B cell (primary cell): ENCODE measurements at regions not wholly inside any gene's neighbourhood (a gene's known extent, or its start where the extent isn't known, plus 50 kb on each side); places are given as distances from the start of the nearest gene placed in this dataset.
"Not testable (repeated sequence)": the region's sequence is repeated elsewhere in the genome, so short reads cannot be mapped to it uniquely, and the experiment has no call there.

Experiments
- ATAC-seq: fragments of 200-7000 bp; cut with Tn5 transposase; one replicate; pipeline ENCODE4 v1.10.0; 2021; ENCODE audit warnings: low read depth, mild to moderate bottlenecking, moderate number of reproducible peaks, moderate library complexity
- CTCF ChIA-PET: fragments of 350-600 bp; sonication (Branson Sonifier 250); formaldehyde crosslinking; loops from one replicate; lab custom pipeline; 2021; ENCODE audit warnings: antibody characterized with exemption, inconsistent platforms; lab: Charles Lee
- POLR2A ChIA-PET: fragments of 350-600 bp; sonication (Branson Sonifier 250); formaldehyde crosslinking; loops from one replicate; lab custom pipeline; 2021; ENCODE audit warnings: antibody characterized with exemption; lab: Charles Lee
- DNase-seq: peaks from one replicate; pipeline ENCODE4 v3.0.0; 2013
- H2AFZ ChIP-seq: 2 replicates; pipeline ENCODE4 v1.6.1; 2012; ENCODE audit warnings: mild to moderate bottlenecking, low read depth, low read length; ENCODE audit not compliant: insufficient read depth, poor library complexity, severe bottlenecking
- H3K27ac ChIP-seq, 2 donors: 1 replicate in 1 of 2; 2 replicates in 1 of 2; pipeline ENCODE4 v1.5.1; 2012 to 2013; ENCODE audit warnings: low read length in 2 of 2, mild to moderate bottlenecking in 2 of 2, moderate library complexity in 1 of 2
- H3K27me3 ChIP-seq, 4 experiments: fragments of 200-600 bp in 1 of 4; sonication (generic) in 1 of 4; replicated peaks in 1 of 4; 1 replicate in 2 of 4; 2 replicates in 2 of 4; pipeline versions ENCODE4 v1.6.1 to v1.7.0; 2013 to 2016; ENCODE audit warnings: low read length in 3 of 4, mild to moderate bottlenecking in 2 of 4, mixed read lengths in 1 of 4, moderate library complexity in 1 of 4; ENCODE audit not compliant: insufficient read depth in 4 of 4, control insufficient read depth in 3 of 4; ENCODE audit errors: control extremely low read depth in 1 of 4
- H3K36me3 ChIP-seq, 2 experiments: replicated peaks in 1 of 2; 1 replicate in 1 of 2; 2 replicates in 1 of 2; pipeline versions ENCODE4 v1.6.1 to v1.7.1; 2013; ENCODE audit warnings: low read length in 1 of 2; ENCODE audit not compliant: insufficient read depth in 2 of 2, control insufficient read depth in 1 of 2; ENCODE audit errors: control extremely low read depth in 1 of 2, extremely low read depth in 1 of 2
- H3K4me1 ChIP-seq, 2 donors: fragments of 200-600 bp in 1 of 2; sonication (generic) in 1 of 2; 1 replicate in 1 of 2; 2 replicates in 1 of 2; pipeline versions ENCODE4 v1.5.1 to v1.6.1; 2013 to 2017; ENCODE audit warnings: low read length in 2 of 2; ENCODE audit not compliant: control insufficient read depth in 2 of 2, insufficient read depth in 2 of 2
- H3K4me2 ChIP-seq: replicated peaks from 2 replicates; pipeline ENCODE3; 2012; ENCODE audit warnings: mild to moderate bottlenecking, low read depth, low read length; ENCODE audit not compliant: poor library complexity, severe bottlenecking
- H3K4me3 ChIP-seq, 5 experiments: fragments of 200-600 bp in 1 of 5; sonication (generic) in 1 of 5; 1 replicate in 3 of 5; 2 replicates in 2 of 5; pipeline versions ENCODE4 v1.5.1 to v1.7.0; 2011 to 2016; ENCODE audit warnings: low read length in 4 of 5, mild to moderate bottlenecking in 4 of 5, low read depth in 2 of 5, control low read depth in 1 of 5, moderate library complexity in 1 of 5; ENCODE audit not compliant: insufficient read depth in 1 of 5; ENCODE audit errors: control extremely low read depth in 1 of 5, extremely low read depth in 1 of 5
- H3K79me2 ChIP-seq: fragments of 200-600 bp; sonication (generic); one replicate; pipeline ENCODE4 v1.6.0; 2016; ENCODE audit warnings: low read length; ENCODE audit not compliant: control insufficient read depth, insufficient read depth
- H3K9ac ChIP-seq: fragments of 200-600 bp; sonication (generic); 2 replicates; pipeline ENCODE4 v1.6.1; 2017; ENCODE audit warnings: mild to moderate bottlenecking, low read length, moderate library complexity
- H3K9me3 ChIP-seq, 3 donors: one replicate each; pipeline versions ENCODE4 v1.6.1 to v1.7.1; 2013; ENCODE audit warnings: low read length in 2 of 3; ENCODE audit not compliant: control insufficient read depth in 2 of 3, insufficient read depth in 1 of 3; ENCODE audit errors: control extremely low read depth in 1 of 3
- H4K20me1 ChIP-seq: 2 replicates; pipeline ENCODE4 v1.6.0; 2012; ENCODE audit warnings: mild to moderate bottlenecking, low read length; ENCODE audit not compliant: insufficient read depth, control insufficient read depth, poor library complexity, severe bottlenecking
- H3K27ac Mint-ChIP-seq: one replicate; pipeline ENCODE4 v1.8.0; 2021; ENCODE audit warnings: mixed read lengths
- H3K27me3 Mint-ChIP-seq: one replicate; pipeline ENCODE4 v1.8.0; 2021; ENCODE audit warnings: mixed read lengths
- H3K4me1 Mint-ChIP-seq: one replicate; pipeline ENCODE4 v1.8.0; 2021; ENCODE audit warnings: mixed read lengths
- H3K4me3 Mint-ChIP-seq: one replicate; pipeline ENCODE4 v1.8.0; 2021; ENCODE audit warnings: mixed read lengths
- H3K9me3 Mint-ChIP-seq: one replicate; pipeline ENCODE4 v1.8.0; 2022; ENCODE audit warnings: mixed read lengths; ENCODE audit not compliant: insufficient read depth
- WGBS: methylation state at CpG from one replicate; pipeline ENCODE4 v1.1.5; 2013; ENCODE audit warnings: missing lambda C conversion rate; ENCODE audit not compliant: insufficient coverage; 5-methylcytosine and 5-hydroxymethylcytosine counted together
- intact Hi-C: fragments of 100-400 bp; cut with micrococcal nuclease; formaldehyde crosslinking; loops from one replicate; pipeline ENCODE4 v1.10.0; 2022

DNA sequence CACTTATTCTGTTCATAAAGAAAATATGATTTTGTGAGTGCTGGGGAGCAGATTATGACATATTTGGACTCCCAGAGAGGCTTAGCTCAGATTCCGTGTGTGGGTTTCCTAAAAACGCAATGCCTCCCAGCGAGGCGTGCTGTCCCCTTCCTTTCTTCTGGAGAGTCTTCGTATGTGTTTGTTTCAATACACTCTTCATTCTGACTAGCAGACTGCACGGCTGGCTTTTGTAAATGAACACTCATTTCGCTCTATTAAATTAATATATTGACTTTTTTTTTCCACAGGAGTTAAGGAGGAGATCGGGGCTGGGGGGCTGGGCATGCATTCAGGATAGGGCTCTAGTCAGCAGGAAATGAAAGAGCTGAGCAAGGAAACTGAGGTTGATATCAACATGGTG lies 102.3 kb downstream of the KBTBD2 start:
- H3K4me2 ChIP-seq, H3K9me3 Mint-ChIP-seq, H3K27me3 ChIP-seq, H3K9me3 ChIP-seq, H3K4me1 ChIP-seq, H3K9ac ChIP-seq, H3K27ac ChIP-seq, H4K20me1 ChIP-seq, H3K4me3 Mint-ChIP-seq, DNase-seq, H3K4me1 Mint-ChIP-seq, H3K79me2 ChIP-seq, H3K36me3 ChIP-seq, H3K4me3 ChIP-seq, intact Hi-C loops, ATAC-seq, H3K27ac Mint-ChIP-seq, H3K27me3 Mint-ChIP-seq, POLR2A ChIA-PET, H2AFZ ChIP-seq: not testable (repeated sequence)
- WGBS: 100% methylated on average over 5 of the region's 8 CpGs
- CTCF ChIA-PET: interaction anchor here (0.8 kb wide), 1 partner anchor 789 kb away, joined by 3 read pairs; no protein-coding TSS in a partner anchor

DNA sequence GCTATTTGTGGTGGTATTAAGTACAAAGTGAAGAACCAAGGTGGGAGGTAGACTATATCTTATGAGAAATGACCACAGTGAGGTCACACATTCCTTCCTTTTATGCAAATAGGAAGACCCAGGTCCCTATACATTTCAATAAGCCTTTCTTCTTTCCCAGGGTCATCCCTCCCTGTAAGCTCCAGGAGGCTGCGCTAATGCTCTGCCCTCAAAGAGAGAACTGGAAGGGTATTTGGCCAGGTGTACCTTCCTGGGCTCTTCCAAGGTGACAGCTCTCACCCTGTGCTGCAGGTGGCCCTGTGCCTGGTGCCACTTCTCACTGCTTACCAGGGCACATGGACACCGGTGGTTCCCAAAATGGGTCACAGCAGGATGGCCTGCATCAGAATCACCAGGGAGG lies 103.4 kb downstream of the KBTBD2 start:
- WGBS: 71% methylated on average over 1 of the region's 2 CpGs
- H3K4me1 Mint-ChIP-seq, H3K27me3 ChIP-seq, H3K4me3 Mint-ChIP-seq, POLR2A ChIA-PET, H3K4me2 ChIP-seq, intact Hi-C loops, H3K27ac Mint-ChIP-seq, CTCF ChIA-PET, H4K20me1 ChIP-seq, H2AFZ ChIP-seq, H3K9me3 ChIP-seq, H3K9ac ChIP-seq, H3K27me3 Mint-ChIP-seq, ATAC-seq, H3K27ac ChIP-seq, DNase-seq, H3K4me3 ChIP-seq, H3K36me3 ChIP-seq, H3K79me2 ChIP-seq, H3K9me3 Mint-ChIP-seq, H3K4me1 ChIP-seq: not testable (repeated sequence)

DNA sequence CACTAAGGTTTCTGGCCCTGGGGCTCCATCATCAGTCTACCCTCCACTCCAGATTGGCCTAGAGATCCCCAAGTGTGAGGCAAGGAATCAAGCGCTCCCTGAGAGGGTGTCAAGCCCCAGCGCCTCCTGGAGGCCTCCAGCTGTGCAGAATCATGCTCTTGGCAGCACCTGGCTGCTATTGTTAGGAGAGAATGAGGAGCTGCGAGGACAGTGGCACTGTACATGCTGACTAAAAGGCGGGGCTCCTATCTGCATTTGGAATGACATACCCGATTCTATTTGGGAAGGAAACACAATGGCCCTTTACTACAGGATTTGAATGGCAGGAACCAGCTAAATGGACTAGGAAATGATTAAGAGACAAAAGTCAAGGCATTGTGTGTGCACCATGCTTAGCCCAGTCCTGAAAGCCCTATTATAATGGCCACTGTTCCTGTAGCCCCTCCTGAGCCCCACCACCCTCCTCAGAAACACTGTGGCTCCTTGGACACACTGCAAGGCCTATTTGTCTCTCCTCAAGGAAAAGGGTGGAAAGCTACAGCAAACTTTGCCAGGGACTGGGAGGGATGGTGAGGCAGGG lies 106.1 kb downstream of the KBTBD2 start:
- H3K4me1 Mint-ChIP-seq, H3K4me2 ChIP-seq, CTCF ChIA-PET, H2AFZ ChIP-seq, H3K4me3 ChIP-seq, H3K4me3 Mint-ChIP-seq, H3K27me3 Mint-ChIP-seq, H3K9ac ChIP-seq, H3K9me3 Mint-ChIP-seq, H3K27ac Mint-ChIP-seq, H3K36me3 ChIP-seq, POLR2A ChIA-PET, H4K20me1 ChIP-seq, H3K27ac ChIP-seq, ATAC-seq, H3K79me2 ChIP-seq, H3K4me1 ChIP-seq, H3K27me3 ChIP-seq, DNase-seq, intact Hi-C loops, H3K9me3 ChIP-seq: not testable (repeated sequence)
- WGBS: 78% methylated on average over 5 of the region's 5 CpGs

DNA sequence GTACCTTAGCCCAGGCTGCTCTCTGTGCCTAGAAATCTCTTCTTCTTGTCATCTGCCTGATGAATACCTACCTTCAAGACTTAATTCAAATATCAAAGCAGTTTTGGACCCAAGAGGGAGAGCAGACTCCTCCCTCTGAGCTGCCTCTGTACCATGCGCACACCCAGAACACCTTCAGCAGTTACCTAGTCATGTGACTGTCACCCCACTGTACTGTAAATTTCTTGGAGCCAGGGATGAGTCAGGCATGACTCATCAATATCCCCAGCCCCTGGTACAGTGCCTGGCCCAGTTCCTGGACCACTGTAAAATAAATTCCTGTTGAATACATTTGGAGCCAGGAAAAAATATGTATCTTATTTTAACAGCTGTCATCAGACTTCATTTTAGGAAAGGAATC lies 111.7 kb downstream of the KBTBD2 start:
- WGBS: no CpG with 5 or more reads among the region's 1 CpG
- CTCF ChIA-PET: not testable (repeated sequence)

More for the DNA sequence above, 111.7 kb downstream of the KBTBD2 start:
- H3K9me3 Mint-ChIP-seq, intact Hi-C loops, H4K20me1 ChIP-seq, H3K27ac ChIP-seq, H3K27me3 ChIP-seq, ATAC-seq, H3K27ac Mint-ChIP-seq, H3K9ac ChIP-seq, H3K79me2 ChIP-seq, H3K4me1 ChIP-seq, DNase-seq, H2AFZ ChIP-seq, H3K4me1 Mint-ChIP-seq, H3K9me3 ChIP-seq, H3K4me3 ChIP-seq, H3K27me3 Mint-ChIP-seq, H3K36me3 ChIP-seq, POLR2A ChIA-PET, H3K4me3 Mint-ChIP-seq, H3K4me2 ChIP-seq: not testable (repeated sequence)
